Endothelial cell of umbilical vein (primary cell): ENCODE measurements at regions not wholly inside any gene's neighbourhood (a gene's known extent, or its start where the extent isn't known, plus 50 kb on each side); places are given as distances from the start of the nearest gene placed in this dataset.

Experiments
- CTCF ChIP-seq, 2 donors: IDR thresholded peaks; 1 replicate in 1 of 2; 2 replicates in 1 of 2; pipeline ENCODE4 v1.5.1; 2011; ENCODE audit warnings: low read length in 2 of 2, mild to moderate bottlenecking in 2 of 2, moderate library complexity in 2 of 2, control low read depth in 1 of 2, inconsistent platforms in 1 of 2, low read depth in 1 of 2; ENCODE audit not compliant: insufficient read depth in 1 of 2; ENCODE audit errors: extremely low read depth in 1 of 2
- EZH2 ChIP-seq: IDR thresholded peaks from 2 replicates; pipeline ENCODE4 v1.6.1; 2012; ENCODE audit warnings: borderline replicate concordance, low read depth, mild to moderate bottlenecking, moderate library complexity, low read length, inconsistent platforms; ENCODE audit not compliant: severe bottlenecking
- FOS ChIP-seq: IDR thresholded peaks from 2 replicates; pipeline ENCODE4 v1.6.1; 2011; ENCODE audit warnings: mild to moderate bottlenecking, low read length, moderate library complexity, borderline replicate concordance; ENCODE audit not compliant: insufficient read depth
- POLR2AphosphoS5 ChIP-seq: IDR thresholded peaks from 2 replicates; pipeline ENCODE4 v1.6.1; 2012; ENCODE audit warnings: low read depth, mild to moderate bottlenecking, control low read depth, low read length, moderate library complexity; ENCODE audit not compliant: insufficient read depth

GRCh38 chr7:97466999-97467740 lies 264.7 kb upstream of the TAC1 start:
- TF ChIP-seq CTCF (IDR thresholded peaks at IDR 0.05; ENCODE audit: extremely low read depth in 1 of 2, insufficient read depth in 1 of 2, low read depth in 1 of 2, low read length in 2 of 2) (no peak), POLR2AphosphoS5 (no peak), EZH2 (no peak), FOS (no peak)
